ENCODE measurements at regions not wholly inside any gene's neighbourhood (a gene's known extent, or its start where the extent isn't known, plus 50 kb on each side); places are given as distances from the start of the nearest gene placed in this dataset.

- no peak for DNase-seq
Measured at GRCh38 chrX:95029571-95029970, 1355.6 kb downstream of the FAM133A start.

GRCh38 chrX:95040104-95040503, 1366.1 kb downstream of the FAM133A start:
- no peak for DNase-seq

- DNase-seq: no peak
Measured at GRCh38 chrX:95044331-95044730, 1370.3 kb downstream of the FAM133A start.

- DNase-seq: no peak
Measured at GRCh38 chrX:95055991-95056390, 1382.0 kb downstream of the FAM133A start.

- DNase-seq: no peak
Measured at GRCh38 chrX:95056901-95057300, 1382.9 kb downstream of the FAM133A start.

GRCh38 chrX:95057341-95057740, 1383.3 kb downstream of the FAM133A start:
- peak; percentile 14 for DNase-seq

- DNase-seq: no peak
Measured at GRCh38 chrX:95058815-95059214, 1384.8 kb downstream of the FAM133A start.

GRCh38 chrX:95059909-95060308, 1385.9 kb downstream of the FAM133A start:
- DNase-seq: no peak

GRCh38 chrX:95063554-95063953, 1389.5 kb downstream of the FAM133A start:
- DNase-seq: no peak

GRCh38 chrX:95065151-95065550, 1391.1 kb downstream of the FAM133A start:
- no peak for DNase-seq

GRCh38 chrX:95071052-95071451, 1397.0 kb downstream of the FAM133A start:
- DNase-seq: no peak

- no peak for DNase-seq
Measured at GRCh38 chrX:95071621-95072020, 1397.6 kb downstream of the FAM133A start.

GRCh38 chrX:95076449-95076848, 1402.4 kb downstream of the FAM133A start:
- no peak for DNase-seq

- no peak for DNase-seq
Measured at GRCh38 chrX:95101851-95102390, 1427.9 kb downstream of the FAM133A start.

- DNase-seq: no peak
Measured at GRCh38 chrX:95117556-95117955, 1443.5 kb downstream of the FAM133A start.

- DNase-seq: no peak
Measured at GRCh38 chrX:95145848-95146490, 1472.0 kb downstream of the FAM133A start.

- DNase-seq: no peak
Measured at GRCh38 chrX:95152810-95153209, 1478.8 kb downstream of the FAM133A start.

GRCh38 chrX:95156566-95156965, 1482.6 kb downstream of the FAM133A start:
- DNase-seq: no peak

All from muscle of arm (tissue), 1 donor.